Esophagus muscularis mucosa (tissue), 4 donors: ENCODE measurements at regions not wholly inside any gene's neighbourhood (a gene's known extent, or its start where the extent isn't known, plus 50 kb on each side); places are given as distances from the start of the nearest gene placed in this dataset.

Experiments used
- DNase-seq: peaks from one replicate; pipeline ENCODE4 v3.0.0-alpha.2; 2017; ENCODE audit errors: extremely low spot score
- H3K27ac ChIP-seq, 4 donors: fragments of 200-600 bp; sonication (generic); replicated peaks in 1 of 4; 1 replicate in 3 of 4; 2 replicates in 1 of 4; pipeline ENCODE4 v1.5.1; 2016 to 2019; ENCODE audit warnings: mild to moderate bottlenecking in 1 of 4
- H3K27me3 ChIP-seq, 4 donors: fragments of 200-600 bp; sonication (generic); one replicate each; pipeline versions ENCODE4 v1.5.1 to v1.6.0; 2016 to 2019
- H3K36me3 ChIP-seq, 4 donors: fragments of 200-600 bp; sonication (generic); one replicate each; pipeline ENCODE4 v1.5.1; 2016 to 2019
- H3K4me1 ChIP-seq, 4 donors: fragments of 200-600 bp; sonication (generic); one replicate each; pipeline ENCODE4 v1.5.1; 2016 to 2019
- H3K4me3 ChIP-seq, 4 donors: fragments of 200-600 bp; sonication (generic); 1 replicate in 2 of 4; 2 replicates in 2 of 4; pipeline ENCODE4 v1.5.1; 2016 to 2019; ENCODE audit warnings: mild to moderate bottlenecking in 4 of 4, moderate library complexity in 1 of 4
- H3K9me3 ChIP-seq, 4 donors: fragments of 200-600 bp; sonication (generic); 1 replicate in 3 of 4; 2 replicates in 1 of 4; pipeline ENCODE4 v1.5.1; 2016 to 2019
- EP300 ChIP-seq: sonication (generic); formaldehyde crosslinking; IDR thresholded peaks from one replicate; pipeline ENCODE4 v1.6.1; 2017; ENCODE audit warnings: antibody characterized with exemption
- POLR2A ChIP-seq: fragments of 450-650 bp; IDR thresholded peaks from one replicate; pipeline ENCODE4 v1.6.1; 2017; ENCODE audit warnings: antibody characterized with exemption, moderate library complexity, mild to moderate bottlenecking, low read depth
- POLR2AphosphoS5 ChIP-seq, 2 donors: sonication (generic); formaldehyde crosslinking; IDR thresholded peaks; one replicate each; pipeline ENCODE4 v1.6.1; 2017; ENCODE audit warnings: antibody characterized with exemption in 2 of 2
- WGBS: methylation state at CpG from one replicate; pipeline ENCODE4 v1.1.5; 2018; 5-methylcytosine and 5-hydroxymethylcytosine counted together
- intact Hi-C: fragments of 100-400 bp; cut with DNase I; formaldehyde crosslinking; loops from one replicate; pipeline ENCODE4 v1.15.1; 2023
- TF ChIP-seq, protein P1 (sequence below), 3 experiments: fragments of 200-600 bp in 2 of 3; fragments of 450-650 bp in 1 of 3; sonication (generic) in 2 of 3; IDR thresholded peaks; one replicate each; pipeline ENCODE4 v1.5.1; 2017 to 2019; ENCODE audit warnings: antibody characterized with exemption in 3 of 3, mild to moderate bottlenecking in 2 of 3, moderate library complexity in 1 of 3

DNA sequence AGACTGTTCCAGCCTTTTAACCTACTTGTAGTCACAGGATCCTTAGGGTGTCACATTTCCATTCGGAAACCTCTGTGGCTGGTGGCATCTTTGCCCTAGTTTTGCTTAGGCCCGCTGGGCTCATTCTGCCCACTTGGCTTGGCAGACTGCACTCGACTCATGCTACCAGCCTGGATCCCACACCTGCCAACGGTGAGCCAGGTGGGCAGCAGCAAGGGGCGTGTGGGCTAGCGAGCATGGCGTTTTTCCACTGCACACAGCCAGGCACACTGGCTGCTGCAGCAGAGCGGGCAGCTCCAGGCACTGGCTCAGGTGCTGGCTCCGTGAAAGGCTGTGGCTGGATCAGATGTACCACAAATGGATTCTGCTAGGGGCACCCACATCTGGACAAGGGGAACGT, 838.2 kb downstream of the SLITRK6 start:
- no peaks in the 10 kb centered on the region for H3K27me3 ChIP-seq
- DNase-seq = no peak
- WGBS = 100% methylated on average over 2 of the region's 10 CpGs
- no peak for TF ChIP-seq POLR2A
- TF ChIP-seq, protein P1, sequence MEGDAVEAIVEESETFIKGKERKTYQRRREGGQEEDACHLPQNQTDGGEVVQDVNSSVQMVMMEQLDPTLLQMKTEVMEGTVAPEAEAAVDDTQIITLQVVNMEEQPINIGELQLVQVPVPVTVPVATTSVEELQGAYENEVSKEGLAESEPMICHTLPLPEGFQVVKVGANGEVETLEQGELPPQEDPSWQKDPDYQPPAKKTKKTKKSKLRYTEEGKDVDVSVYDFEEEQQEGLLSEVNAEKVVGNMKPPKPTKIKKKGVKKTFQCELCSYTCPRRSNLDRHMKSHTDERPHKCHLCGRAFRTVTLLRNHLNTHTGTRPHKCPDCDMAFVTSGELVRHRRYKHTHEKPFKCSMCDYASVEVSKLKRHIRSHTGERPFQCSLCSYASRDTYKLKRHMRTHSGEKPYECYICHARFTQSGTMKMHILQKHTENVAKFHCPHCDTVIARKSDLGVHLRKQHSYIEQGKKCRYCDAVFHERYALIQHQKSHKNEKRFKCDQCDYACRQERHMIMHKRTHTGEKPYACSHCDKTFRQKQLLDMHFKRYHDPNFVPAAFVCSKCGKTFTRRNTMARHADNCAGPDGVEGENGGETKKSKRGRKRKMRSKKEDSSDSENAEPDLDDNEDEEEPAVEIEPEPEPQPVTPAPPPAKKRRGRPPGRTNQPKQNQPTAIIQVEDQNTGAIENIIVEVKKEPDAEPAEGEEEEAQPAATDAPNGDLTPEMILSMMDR (IDR thresholded peaks at IDR 0.05) = no peak
- TF ChIP-seq POLR2AphosphoS5 (IDR thresholded peaks at IDR 0.05) = no peak
- no peak for TF ChIP-seq EP300
- intact Hi-C loops = no loop called here
- H3K36me3 ChIP-seq = no peaks in the 10 kb centered on the region
- no peak overlapping the region for H3K4me3 ChIP-seq
- H3K9me3 ChIP-seq = no peaks in the 10 kb centered on the region
- no peaks in the 10 kb centered on the region for H3K4me1 ChIP-seq
- H3K27ac ChIP-seq = no peak overlapping the region

DNA sequence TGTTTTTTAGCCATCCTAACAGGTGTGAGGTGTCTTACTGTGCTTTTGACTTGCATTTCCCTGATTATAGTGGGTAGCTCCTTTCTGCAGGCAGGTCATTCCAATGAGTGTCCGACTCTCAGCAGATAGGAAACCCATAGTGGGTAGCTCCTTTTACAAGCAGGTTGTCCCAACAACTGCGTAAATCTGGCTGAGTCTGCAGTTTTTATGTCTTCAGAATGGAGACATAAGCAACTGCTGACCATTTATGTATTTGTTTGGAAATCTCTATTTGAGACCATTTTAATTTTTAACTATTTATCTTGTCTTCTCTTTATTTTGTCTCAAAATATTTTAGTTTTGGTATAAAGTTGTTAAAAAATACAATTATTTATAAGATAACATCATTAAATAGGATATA, 839.4 kb downstream of the SLITRK6 start:
- Histone ChIP-seq H3K27ac (no peak overlapping the region), H3K27me3 (no peaks in the 10 kb centered on the region), H3K36me3 (no peaks in the 10 kb centered on the region), H3K4me1 (no peaks in the 10 kb centered on the region), H3K4me3 (no peak overlapping the region), H3K9me3 (no peaks in the 10 kb centered on the region)
- DNase-seq = no peak
- intact Hi-C loops = no loop called here
- no peak for TF ChIP-seq EP300
- no peak for TF ChIP-seq POLR2A
- no peak for TF ChIP-seq POLR2AphosphoS5 (IDR thresholded peaks at IDR 0.05)
- TF ChIP-seq, protein P1 (IDR thresholded peaks at IDR 0.05) = no peak
- WGBS = 74% methylated on average over 2 of the region's 2 CpGs

DNA sequence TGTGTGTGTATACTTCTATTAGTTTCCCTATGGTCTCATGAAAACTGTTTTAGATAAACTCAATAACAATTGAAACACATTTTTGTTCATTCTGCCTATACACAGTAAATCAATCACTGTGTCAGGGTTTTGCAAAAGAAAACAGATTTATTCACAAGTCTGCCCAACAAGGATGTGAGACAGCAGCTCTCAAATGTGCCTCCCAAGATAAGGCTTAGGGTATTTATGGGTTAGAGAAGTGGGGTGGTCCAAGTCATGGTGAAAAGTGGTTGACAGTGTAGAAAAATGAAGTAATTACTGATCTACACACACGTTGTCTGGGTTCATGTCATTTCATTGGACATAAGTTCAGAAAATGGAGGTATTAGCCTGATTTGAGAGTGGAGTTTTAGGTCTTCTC, 844.6 kb downstream of the SLITRK6 start:
- Histone ChIP-seq H3K4me1 (no peaks in the 10 kb centered on the region), H3K27me3 (no peaks in the 10 kb centered on the region), H3K27ac (no peak overlapping the region), H3K9me3 (no peaks in the 10 kb centered on the region), H3K36me3 (no peaks in the 10 kb centered on the region), H3K4me3 (no peak overlapping the region)
- intact Hi-C loops = no loop called here
- TF ChIP-seq POLR2AphosphoS5 (IDR thresholded peaks at IDR 0.05) (no peak), POLR2A (no peak), EP300 (no peak)
- TF ChIP-seq, protein P1 (IDR thresholded peaks at IDR 0.05) = no peak
- 84% methylated on average over 1 of the region's 1 CpG for WGBS
- no peak for DNase-seq

DNA sequence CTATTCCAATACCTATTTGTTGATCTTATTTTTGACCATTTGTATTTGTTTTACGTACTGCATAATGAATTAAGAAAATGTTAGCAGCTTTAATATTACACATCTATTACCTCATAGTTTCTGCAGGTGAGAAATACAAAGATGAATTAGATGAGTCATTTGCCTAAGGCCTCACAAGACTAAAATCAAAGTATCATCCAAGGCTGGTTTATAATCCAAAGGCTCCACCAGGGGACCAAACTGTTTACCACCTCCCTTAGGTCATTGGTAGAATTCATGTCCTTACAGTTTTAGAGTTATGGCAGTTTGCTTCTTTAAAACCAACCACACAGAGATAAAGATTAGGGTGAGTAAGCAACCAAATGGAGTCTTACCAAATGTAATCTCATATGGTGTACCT, 848.1 kb downstream of the SLITRK6 start:
- no peak for TF ChIP-seq EP300
- TF ChIP-seq, protein P1 (IDR thresholded peaks at IDR 0.05) = no peak
- no peak for TF ChIP-seq POLR2AphosphoS5 (IDR thresholded peaks at IDR 0.05)
- TF ChIP-seq POLR2A = no peak
- H3K9me3 ChIP-seq = peaks cover 0 to 3% (median 0%) of the 10 kb centered on the region in 4 donors
- H3K27ac ChIP-seq = no peak overlapping the region
- H3K27me3 ChIP-seq = no peaks in the 10 kb centered on the region
- intact Hi-C loops = no loop called here
- H3K4me3 ChIP-seq = no peak overlapping the region
- no peaks in the 10 kb centered on the region for H3K36me3 ChIP-seq
- no peak for DNase-seq
- no peaks in the 10 kb centered on the region for H3K4me1 ChIP-seq
- WGBS = 88% methylated on average over 1 of the region's 1 CpG

DNA sequence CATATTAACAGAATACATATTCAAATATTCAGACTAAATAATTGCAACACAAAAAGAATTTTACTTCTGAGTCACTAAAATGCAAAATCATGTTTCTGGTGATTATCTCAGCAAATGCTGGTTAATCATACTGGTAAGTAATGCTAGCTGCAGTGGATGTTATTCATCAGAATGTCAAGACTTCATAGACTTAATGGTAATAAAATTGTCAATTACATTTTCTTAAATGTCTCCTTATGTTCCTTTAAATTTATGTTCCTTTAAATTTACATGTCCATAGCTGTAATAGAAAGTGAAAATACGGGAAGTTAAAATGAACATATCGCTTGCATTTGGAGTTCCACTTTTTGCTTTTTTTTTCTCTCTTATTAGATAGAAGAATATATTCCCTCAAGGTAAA, 853.0 kb downstream of the SLITRK6 start:
- intact Hi-C loops = no loop called here
- H3K4me1 ChIP-seq = no peaks in the 10 kb centered on the region
- DNase-seq = no peak
- H3K36me3 ChIP-seq = no peaks in the 10 kb centered on the region
- H3K4me3 ChIP-seq = no peak overlapping the region
- no peak overlapping the region for H3K27ac ChIP-seq
- H3K27me3 ChIP-seq = no peaks in the 10 kb centered on the region
- TF ChIP-seq EP300 (no peak), POLR2A (no peak), POLR2AphosphoS5 (IDR thresholded peaks at IDR 0.05) (no peak)
- TF ChIP-seq, protein P1 (IDR thresholded peaks at IDR 0.05) = no peak
- H3K9me3 ChIP-seq = peaks cover 0 to 3% (median 0%) of the 10 kb centered on the region in 4 donors
- 73% methylated on average over 2 of the region's 2 CpGs for WGBS
